GM06990 (cell line): ENCODE measurements at regions not wholly inside any gene's neighbourhood (a gene's known extent, or its start where the extent isn't known, plus 50 kb on each side); places are given as distances from the start of the nearest gene placed in this dataset.

Source experiments
- DNase-seq: peaks from one replicate; pipeline ENCODE4 v3.0.0-alpha.2; 2011; ENCODE audit not compliant: insufficient read length; ENCODE audit errors: extremely low read depth
- H3K27me3 ChIP-seq: replicated peaks from 2 replicates; pipeline ENCODE4 v1.6.0; 2011; ENCODE audit warnings: low read length; ENCODE audit not compliant: control insufficient read depth, insufficient read depth
- H3K36me3 ChIP-seq: 2 replicates; pipeline ENCODE4 v1.5.1; 2011; ENCODE audit warnings: low read length; ENCODE audit not compliant: control insufficient read depth, insufficient read depth
- H3K4me3 ChIP-seq: replicated peaks from 2 replicates; pipeline ENCODE4 v1.5.1; 2011; ENCODE audit warnings: low read depth, mild to moderate bottlenecking, control low read depth, low read length
- TF ChIP-seq, protein P1 (sequence below): IDR thresholded peaks from 2 replicates; pipeline ENCODE4 v1.5.1; 2011; ENCODE audit warnings: low read length, control low read depth, mild to moderate bottlenecking, inconsistent platforms; ENCODE audit not compliant: insufficient read depth, poor library complexity, severe bottlenecking

DNA sequence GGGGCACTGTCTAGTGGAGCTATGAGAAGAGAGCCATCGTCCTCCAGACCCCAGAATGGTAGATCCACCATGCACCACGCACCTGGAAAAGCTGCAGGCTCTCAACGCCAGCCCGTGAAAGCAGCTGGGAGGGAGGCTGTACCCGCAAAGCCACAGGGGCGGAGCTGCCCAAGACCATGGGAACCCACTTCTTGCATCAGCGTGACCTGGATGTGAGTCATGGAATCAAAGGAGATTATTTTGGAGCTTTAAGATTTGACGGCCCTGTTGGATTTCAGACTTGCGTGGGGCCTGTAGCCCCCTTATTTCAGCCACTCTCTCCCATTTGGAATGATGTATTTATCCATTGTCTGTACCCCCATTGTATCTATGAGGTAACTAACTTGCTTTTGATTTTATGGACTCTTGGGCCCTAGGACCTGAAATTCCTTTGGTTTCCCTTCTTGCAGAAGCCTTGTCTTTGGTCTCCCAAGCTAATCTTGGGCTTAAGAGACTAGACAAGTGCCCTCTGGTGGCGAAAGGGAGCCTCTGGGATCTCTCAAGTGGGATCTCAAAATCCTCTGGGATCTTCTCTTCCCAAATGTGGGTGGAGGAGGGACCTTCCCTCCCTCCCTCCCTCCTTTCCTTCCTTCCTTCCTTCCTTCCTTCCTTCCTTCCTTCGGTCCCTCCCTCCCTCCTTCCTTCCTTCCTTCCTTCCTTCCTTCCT lies 58.2 kb upstream of the HAPSTR1 start:
- no peak overlapping the region for H3K4me3 ChIP-seq
- H3K27me3 ChIP-seq, result no peaks in the 10 kb centered on the region
- DNase-seq, result no peak
- H3K36me3 ChIP-seq, result no peaks in the 10 kb centered on the region
- TF ChIP-seq, protein P1, sequence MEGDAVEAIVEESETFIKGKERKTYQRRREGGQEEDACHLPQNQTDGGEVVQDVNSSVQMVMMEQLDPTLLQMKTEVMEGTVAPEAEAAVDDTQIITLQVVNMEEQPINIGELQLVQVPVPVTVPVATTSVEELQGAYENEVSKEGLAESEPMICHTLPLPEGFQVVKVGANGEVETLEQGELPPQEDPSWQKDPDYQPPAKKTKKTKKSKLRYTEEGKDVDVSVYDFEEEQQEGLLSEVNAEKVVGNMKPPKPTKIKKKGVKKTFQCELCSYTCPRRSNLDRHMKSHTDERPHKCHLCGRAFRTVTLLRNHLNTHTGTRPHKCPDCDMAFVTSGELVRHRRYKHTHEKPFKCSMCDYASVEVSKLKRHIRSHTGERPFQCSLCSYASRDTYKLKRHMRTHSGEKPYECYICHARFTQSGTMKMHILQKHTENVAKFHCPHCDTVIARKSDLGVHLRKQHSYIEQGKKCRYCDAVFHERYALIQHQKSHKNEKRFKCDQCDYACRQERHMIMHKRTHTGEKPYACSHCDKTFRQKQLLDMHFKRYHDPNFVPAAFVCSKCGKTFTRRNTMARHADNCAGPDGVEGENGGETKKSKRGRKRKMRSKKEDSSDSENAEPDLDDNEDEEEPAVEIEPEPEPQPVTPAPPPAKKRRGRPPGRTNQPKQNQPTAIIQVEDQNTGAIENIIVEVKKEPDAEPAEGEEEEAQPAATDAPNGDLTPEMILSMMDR, result peak; percentile 57

DNA sequence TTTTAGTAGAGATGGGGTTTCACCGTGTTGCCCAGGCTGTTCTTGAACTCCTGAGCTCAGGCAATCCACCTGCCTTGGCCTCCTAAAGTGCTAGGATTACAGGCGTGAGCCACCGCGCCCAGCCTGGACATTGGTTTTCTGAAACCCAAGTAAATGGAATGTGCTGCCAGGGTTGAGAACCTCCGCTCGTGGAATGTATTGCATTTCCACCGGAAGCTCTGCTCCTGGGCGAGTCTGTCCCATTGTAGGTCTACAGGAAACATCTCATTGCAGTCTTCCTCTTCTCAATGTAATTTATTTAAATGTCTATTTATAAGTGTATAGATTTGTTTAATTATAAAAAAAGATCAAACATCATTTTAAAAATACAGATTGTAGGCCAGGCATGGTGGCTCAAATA lies 57.4 kb upstream of the HAPSTR1 start:
- no peaks in the 10 kb centered on the region for H3K36me3 ChIP-seq
- H3K4me3 ChIP-seq, result no peak overlapping the region
- no peak for DNase-seq
- TF ChIP-seq, protein P1, result no peak
- no peaks in the 10 kb centered on the region for H3K27me3 ChIP-seq

DNA sequence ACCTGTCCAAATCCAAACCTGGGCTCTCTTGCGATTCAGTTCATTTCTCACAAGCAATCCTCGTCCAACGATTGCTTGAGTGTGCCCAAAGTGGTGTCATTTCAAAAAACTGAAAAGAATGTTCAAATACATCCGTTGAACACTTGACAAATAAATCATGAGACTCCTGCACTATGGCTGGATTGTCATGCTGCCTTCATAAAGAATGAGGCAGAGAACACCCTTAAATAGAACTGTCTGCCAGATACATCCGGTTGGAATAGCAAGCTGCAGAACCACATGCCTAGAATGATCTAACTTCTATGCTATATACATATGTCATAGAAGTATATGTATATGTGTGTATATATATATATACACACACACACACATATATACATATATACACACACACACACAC lies 55.4 kb upstream of the HAPSTR1 start:
- Histone ChIP-seq H3K36me3 (no peaks in the 10 kb centered on the region), H3K27me3 (no peaks in the 10 kb centered on the region), H3K4me3 (no peak overlapping the region)
- DNase-seq, result no peak
- TF ChIP-seq, protein P1, result no peak

DNA sequence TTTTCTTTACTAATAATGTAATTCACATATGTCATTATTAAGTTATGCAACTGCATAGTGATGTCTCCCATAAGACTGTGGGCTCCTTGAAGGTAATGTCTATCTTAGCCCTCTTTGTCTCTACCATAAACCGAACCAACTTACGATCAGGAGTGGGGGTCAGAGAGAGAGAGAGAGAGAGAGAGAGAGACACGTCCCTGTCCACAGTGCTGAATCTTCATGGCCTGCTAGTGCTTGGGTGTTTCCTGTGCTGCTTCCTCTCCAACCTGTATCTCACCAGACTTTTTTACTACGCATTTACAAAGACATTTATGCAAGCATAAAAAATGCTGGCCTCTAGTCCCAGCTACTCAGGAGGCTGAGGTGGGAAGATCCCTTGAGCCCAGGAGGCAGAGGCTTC lies 52.2 kb upstream of the HAPSTR1 start:
- TF ChIP-seq, protein P1, result no peak
- Histone ChIP-seq H3K4me3 (no peak overlapping the region), H3K27me3 (no peaks in the 10 kb centered on the region), H3K36me3 (no peaks in the 10 kb centered on the region)
- DNase-seq, result no peak

DNA sequence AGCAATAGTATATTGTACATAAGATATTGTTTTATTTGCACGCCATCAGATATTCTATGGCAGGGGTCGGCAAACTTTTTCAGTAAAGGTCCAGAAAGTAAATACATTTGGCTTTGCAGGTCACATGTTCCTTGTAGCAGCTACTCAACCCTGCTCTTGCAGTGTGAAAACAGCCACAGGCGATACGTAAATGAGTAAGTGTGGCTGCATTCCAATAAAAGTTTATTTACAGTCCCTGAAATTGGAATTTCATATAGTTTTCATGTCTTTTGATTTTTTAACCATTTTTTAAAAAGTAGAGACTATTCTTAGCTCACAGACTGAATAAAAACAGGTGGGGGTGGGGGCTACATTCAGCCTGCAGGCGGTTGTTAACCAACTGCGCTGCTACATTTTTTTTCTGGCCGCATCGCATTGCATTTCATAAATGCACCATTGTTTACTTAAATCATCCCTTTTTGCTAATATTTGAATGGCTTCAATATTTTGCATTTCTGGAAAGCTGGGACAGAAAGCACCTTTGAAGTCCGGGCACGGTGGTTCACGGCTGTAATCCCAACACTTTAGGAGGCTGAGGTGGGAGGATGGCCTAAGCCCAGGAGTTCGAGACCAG lies 50.5 kb upstream of the HAPSTR1 start:
- no peak for DNase-seq
- no peak overlapping the region for H3K4me3 ChIP-seq
- H3K36me3 ChIP-seq, result no peaks in the 10 kb centered on the region
- H3K27me3 ChIP-seq, result no peaks in the 10 kb centered on the region
- TF ChIP-seq, protein P1, result no peak
